GM19467 (cell line): ENCODE measurements at regions not wholly inside any gene's neighbourhood (a gene's known extent, or its start where the extent isn't known, plus 50 kb on each side); places are given as distances from the start of the nearest gene placed in this dataset.
"Not testable (repeated sequence)": the region's sequence is repeated elsewhere in the genome, so short reads cannot be mapped to it uniquely, and the experiment has no call there.

Experiments
- ATAC-seq: cut with Tn5 transposase; IDR thresholded peaks from one replicate; pipeline ENCODE4 v1.9.1; 2021; ENCODE audit warnings: mild to moderate bottlenecking, moderate library complexity; ENCODE audit not compliant: unreplicated experiment

GRCh38 chr13:65733110-65733509, 1497.0 kb downstream of the PCDH9 start:
- no peak for ATAC-seq

GRCh38 chr13:65727070-65727469, 1503.1 kb downstream of the PCDH9 start:
- no peak for ATAC-seq

GRCh38 chr13:65725006-65725405, 1505.1 kb downstream of the PCDH9 start:
- no peak for ATAC-seq

GRCh38 chr13:65724226-65724625, 1505.9 kb downstream of the PCDH9 start:
- no peak for ATAC-seq

GRCh38 chr13:65722506-65722905, 1507.6 kb downstream of the PCDH9 start:
- no peak for ATAC-seq

- ATAC-seq: no peak
Observed at GRCh38 chr13:65719831-65720230, 1510.3 kb downstream of the PCDH9 start.

GRCh38 chr13:65710514-65710913, 1519.6 kb downstream of the PCDH9 start:
- no peak for ATAC-seq

- no peak for ATAC-seq
Observed at GRCh38 chr13:65697843-65698242, 1532.3 kb downstream of the PCDH9 start.

GRCh38 chr13:65679240-65679639, 1550.9 kb downstream of the PCDH9 start:
- ATAC-seq: no peak

GRCh38 chr13:65677906-65678305, 1552.2 kb downstream of the PCDH9 start:
- ATAC-seq: no peak

GRCh38 chr13:65675383-65675782, 1554.8 kb downstream of the PCDH9 start:
- not testable (repeated sequence) for ATAC-seq

GRCh38 chr13:65670014-65670625, 1560.0 kb downstream of the PCDH9 start:
- ATAC-seq: no peak

- ATAC-seq: no peak
Observed at GRCh38 chr13:65660731-65661130, 1569.4 kb downstream of the PCDH9 start.

- ATAC-seq: no peak
Observed at GRCh38 chr13:65656740-65657329, 1573.3 kb downstream of the PCDH9 start.

- ATAC-seq: no peak
Observed at GRCh38 chr13:65653613-65654012, 1576.5 kb downstream of the PCDH9 start.

GRCh38 chr13:65650321-65650720, 1579.8 kb downstream of the PCDH9 start:
- no peak for ATAC-seq

GRCh38 chr13:65642996-65643395, 1587.1 kb downstream of the PCDH9 start:
- ATAC-seq: no peak

GRCh38 chr13:65642301-65642700, 1587.8 kb downstream of the PCDH9 start:
- ATAC-seq: no peak

GRCh38 chr13:65638572-65639168, 1591.5 kb downstream of the PCDH9 start:
- peak; percentile 86 for ATAC-seq

- no peak for ATAC-seq
Observed at GRCh38 chr13:65633806-65634205, 1596.3 kb downstream of the PCDH9 start.

GRCh38 chr13:65631078-65631477, 1599.1 kb downstream of the PCDH9 start:
- no peak for ATAC-seq

GRCh38 chr13:65629926-65630325, 1600.2 kb downstream of the PCDH9 start:
- ATAC-seq: no peak

GRCh38 chr13:65623148-65623547, 1607.0 kb downstream of the PCDH9 start:
- ATAC-seq: no peak
